GM21786 (cell line): ENCODE measurements at regions not wholly inside any gene's neighbourhood (a gene's known extent, or its start where the extent isn't known, plus 50 kb on each side); places are given as distances from the start of the nearest gene placed in this dataset.

Experiments
- ATAC-seq: cut with Tn5 transposase; IDR thresholded peaks from one replicate; pipeline ENCODE4 v1.9.1; 2021; ENCODE audit not compliant: unreplicated experiment

DNA sequence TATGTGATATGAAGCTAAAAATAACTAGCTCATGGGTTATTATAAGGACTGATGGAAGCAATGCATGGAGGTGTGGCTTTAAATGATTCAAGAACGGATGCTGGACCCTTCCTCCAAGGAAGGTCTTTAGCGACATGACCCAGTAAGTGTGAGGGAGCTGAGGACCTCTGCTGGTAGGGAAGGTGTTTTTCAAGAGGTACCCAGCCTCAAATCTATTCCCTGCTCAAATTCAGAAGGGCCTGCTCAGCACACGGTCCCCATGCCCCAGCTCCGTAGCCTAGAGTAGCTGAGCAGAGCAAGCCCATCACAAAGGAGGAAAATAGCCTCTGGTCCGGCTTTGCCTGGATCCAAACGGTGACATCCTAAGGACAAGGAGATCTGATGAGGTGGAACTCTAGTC, 266.2 kb upstream of the IGF1R start:
- ATAC-seq = no peak

DNA sequence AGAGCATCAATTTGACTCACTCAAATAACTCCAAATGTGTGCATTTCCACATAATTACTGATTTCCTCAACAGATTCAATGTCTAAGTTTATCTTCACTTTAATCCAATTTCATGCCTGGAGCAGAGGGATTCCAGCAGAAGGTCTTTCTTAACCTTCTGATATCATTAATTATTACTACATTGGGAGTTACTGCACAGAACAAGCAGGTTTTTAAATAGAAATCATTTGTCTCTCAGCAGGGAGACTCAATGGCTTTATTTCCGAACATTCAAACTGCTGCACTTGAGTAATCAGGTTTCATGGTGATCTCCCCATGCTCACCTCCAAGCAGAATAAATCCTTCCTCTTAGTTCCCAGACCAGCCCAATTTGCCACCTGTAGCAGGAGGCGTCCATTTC, 264.8 kb upstream of the IGF1R start:
- no peak for ATAC-seq

DNA sequence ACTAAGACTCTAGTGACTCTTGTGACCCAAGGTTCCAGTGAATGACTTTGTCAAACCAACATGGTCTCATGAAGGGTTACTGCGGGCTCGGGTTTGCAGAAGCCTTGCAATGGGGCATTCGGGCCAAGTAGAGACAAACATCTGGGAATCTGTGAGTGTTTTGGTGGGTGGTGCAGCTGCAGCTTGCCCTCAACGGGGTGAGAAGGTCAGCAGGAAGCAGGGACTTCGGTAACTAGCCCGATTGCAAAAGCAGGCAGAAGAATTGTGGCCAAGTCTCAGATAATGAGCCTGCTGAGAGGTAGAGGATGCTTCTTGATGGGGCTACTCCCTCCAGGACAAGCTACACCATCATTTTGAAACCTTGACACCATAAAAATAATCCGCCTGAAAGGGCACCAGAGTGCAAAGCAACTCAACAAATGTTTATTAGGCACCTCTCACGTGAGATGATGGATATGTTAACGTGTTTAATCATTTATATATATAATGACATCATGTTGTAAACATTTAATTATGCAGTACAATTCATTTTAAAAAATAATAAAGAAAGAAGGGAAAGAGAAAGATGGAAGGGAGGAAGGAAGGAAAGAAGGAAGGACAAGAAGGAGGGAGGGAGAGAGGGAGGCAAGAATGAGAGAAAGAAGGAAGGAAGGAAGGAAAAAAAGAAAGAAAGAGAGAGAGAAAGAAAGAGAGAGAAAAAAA, 263.9 kb upstream of the IGF1R start:
- ATAC-seq = no peak

DNA sequence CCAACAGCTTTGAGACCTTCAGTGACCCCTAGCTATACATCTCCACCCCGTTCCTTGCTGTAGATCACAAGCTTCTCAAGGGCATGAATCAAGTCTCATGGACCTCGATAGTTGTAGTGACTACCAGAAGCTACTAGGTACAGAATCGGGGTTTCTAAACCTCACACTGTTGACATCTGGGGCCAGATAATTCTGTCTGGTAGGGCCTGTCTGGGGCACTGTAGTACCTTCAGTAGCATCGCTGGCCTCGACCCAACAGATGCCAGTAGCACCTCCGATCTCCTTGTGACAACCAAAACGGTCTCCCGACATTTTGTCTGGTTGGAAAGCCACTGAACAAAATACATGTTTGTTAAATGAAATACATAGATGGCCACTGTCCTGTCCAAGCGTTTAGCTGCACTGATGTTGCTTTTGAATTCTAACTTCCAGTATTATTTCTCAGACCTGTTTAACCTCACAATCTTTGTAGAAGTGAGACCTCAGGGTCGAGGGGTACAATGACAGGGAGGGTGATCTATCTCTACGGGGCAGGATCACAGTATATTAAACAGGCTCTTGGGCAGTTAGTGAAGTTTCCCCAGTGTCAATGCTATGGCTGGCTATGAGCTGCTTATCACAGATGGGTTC, 262.5 kb upstream of the IGF1R start:
- no peak for ATAC-seq

DNA sequence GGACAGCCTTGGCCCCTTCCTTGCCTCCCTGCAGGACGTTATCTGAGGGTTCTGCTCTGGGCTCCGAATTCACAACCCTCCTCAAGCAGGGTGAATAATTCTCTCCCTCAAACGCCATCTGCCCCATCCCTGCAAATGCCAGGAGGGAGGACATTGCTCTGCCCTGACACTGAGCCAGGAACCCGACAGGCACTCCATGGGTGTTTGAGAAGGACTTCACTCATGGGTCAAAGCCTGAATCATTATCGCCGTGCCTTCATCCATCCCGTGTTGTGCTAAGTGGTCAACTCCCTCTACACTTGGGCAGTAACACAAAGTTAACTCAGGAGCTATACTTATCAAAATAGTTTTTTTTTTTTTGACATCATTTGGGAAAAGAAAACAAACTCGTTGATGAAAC, 261.8 kb upstream of the IGF1R start:
- no peak for ATAC-seq

DNA sequence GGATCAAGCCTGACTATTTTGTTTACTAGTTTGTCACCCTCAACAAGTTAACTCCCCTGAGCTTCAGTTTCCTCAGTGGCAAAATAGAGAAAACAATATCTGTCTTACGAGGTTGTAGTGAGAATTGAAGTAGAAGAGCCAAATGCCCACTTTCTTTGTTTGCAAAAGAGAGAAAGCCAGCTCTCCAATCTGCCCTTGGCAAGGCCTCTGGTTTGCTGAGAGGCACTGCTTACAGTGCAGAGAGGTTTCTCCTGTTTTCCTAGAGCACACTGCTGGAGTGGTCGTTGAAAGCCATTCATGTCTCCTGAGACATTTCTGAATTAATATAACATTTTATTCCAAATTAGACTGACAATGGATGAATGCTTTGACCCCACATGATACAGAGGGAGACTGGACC, 260.5 kb upstream of the IGF1R start:
- no peak for ATAC-seq

DNA sequence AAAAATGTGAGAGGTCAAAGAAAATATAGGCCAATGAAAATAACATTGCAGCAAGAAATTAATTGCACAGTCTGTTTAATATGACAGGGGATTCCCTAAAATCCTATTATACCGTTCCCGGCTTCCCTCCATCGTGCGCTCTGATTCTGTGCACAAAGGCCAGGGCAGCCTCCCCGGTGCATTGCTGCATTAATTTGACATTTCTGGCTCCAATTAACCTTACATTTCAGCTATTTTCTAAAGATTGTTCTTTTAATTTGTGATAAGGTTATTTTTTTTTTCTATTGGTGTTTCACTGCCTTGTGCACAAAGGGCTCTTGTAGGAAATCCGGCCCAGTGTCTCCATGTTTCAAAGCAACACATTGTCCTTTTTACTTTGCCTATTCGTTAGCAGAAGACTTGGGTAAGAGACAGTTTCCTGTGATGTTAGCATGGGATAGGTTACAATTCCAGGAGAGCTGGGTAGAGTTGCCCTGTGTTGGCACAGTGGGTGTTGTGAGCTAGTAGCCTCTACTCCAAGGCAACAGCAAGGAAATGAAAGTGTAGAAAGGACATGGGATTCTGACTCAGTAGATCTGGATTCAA, 257.3 kb upstream of the IGF1R start:
- no peak for ATAC-seq

DNA sequence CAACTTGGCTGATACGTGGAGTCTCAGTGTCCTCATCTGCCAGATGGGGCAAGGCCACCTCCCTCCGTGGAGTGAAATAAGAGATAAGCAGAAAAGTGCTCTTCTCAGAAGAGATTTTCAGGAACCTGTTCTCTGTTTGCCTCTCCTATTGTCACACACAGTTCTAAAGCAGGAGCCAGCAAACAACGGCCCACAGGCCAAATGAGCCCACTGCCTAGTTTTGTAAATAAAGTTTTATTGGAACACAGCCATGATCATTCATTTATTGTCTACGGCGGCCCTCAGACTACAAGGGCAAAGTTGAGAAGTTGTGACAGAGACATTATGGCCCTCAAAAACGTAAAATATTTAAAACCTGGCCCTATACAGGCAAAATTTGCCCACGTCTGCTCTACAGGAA, 256.8 kb upstream of the IGF1R start:
- no peak for ATAC-seq

DNA sequence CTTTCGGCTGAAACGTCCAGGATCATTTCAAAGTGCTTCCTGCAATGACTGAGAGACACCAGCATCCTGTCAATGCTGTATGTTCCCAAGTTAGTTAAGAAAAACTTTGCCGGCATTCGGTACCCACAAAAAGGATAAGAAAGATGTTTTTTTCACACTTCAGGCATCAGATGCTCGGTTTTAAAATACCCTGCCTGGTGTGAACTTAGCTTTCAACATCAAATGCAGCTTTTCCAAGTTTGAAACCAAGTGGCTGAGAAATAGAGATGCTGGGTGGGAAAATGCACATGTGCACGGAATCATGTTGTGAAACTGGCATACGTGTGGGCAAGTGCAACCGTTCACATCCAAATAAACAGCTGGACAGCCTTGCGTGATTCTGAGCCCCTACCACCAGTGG, 254.9 kb upstream of the IGF1R start:
- ATAC-seq = no peak

DNA sequence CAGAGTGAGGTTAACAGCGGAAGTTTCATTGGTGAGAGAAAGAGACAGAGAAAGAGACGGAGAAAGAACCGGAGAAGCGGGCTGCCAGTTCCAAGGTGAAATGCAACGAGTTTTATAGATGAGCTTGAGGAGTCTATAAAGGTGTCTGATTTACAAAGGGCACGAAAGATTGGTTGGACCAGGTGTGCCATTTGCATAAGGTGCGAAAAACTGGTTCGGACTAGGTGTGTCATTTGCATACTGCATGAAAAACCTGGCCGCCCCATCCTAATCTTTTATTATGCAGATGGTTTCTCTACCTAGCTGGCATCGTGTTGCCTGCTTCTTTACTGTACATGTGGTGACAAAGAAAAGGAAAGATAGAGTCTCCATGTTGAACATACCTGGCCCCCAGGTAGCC, 253.8 kb upstream of the IGF1R start:
- no peak for ATAC-seq

DNA sequence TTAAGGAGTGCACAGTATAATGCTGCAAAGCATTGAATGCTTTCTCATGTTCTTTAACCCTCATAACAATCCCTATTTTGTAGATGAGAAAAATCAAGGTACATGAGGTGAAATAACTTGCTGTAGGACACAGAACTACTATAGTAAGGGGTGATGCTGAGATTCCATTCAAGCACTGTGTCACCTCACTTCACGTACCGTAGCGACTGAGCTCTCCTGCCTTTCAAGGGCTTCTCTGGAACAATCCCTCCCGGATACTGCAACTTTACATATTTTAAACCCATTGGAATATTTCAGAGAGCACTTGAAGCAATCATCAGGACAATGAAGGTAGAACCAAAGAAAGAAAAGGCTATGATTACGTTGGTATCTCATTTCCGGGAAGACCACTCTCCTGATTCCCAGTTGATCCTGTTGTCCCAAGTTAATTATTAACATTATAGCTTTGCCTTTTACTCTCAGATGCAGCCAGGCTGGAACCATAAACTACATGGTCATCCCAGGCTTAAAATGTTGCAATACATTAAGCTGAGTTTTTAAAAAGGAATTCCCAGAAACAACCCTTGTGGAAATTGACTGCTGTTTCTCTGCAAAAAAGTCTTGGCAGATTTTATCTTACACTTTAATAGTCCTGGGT, 252.2 kb upstream of the IGF1R start:
- ATAC-seq = no peak

DNA sequence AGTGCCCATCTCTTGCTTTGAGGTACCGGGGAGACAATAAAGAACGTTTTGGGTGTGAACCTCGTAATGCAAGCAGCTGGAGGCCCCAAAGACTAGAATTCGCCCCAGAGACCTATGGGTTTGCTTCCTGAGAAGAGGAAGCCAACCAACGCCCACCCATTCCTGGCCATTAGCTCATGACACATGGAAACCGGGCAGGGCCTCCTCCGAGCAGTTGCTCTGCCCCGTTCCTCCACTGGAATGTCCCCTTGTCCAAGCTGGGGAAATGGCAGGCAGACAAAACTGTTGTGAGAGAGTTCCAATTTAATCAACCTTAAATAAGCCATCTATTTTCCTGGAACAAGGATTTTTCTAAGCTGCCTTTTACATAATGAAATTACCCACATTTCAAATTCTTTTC, 250.9 kb upstream of the IGF1R start:
- ATAC-seq = no peak

DNA sequence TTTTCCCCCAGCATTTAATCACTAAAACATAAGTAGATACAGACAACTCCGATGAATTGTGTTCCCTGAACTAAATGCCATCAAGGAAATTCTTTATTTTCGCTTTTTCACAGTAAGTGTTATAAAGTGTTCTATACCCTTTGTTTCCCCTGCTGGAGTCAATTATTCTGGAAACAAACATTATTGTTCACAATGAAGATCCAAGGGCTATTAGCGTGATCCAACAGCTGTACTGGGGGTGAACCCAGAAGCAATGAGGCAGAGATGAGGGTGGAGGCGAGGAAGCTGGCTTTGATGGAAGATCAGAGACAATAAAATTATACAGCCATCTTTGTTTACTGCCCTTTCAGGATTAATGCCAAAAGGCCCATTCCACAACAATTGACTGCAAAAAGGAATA, 250.3 kb upstream of the IGF1R start:
- no peak for ATAC-seq

DNA sequence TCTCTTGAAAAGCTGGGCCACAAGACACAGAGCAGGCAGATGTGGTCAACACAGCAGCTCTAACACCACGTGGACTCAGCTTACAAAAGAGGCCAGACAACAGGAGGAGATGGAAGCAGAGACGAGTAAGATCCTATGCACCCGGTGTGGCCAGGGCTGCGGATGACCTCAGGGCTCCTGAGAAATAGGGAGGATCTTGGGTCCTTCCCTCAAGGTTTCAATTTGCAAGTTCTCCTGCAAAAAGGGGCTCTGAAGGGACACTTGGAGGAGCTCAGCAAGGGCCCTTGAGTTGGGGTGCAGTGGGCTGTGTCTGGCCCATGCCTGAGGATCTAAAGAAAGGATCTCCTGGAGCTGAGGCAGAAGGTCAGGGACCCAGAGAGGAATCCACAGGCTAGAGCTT, 249.5 kb upstream of the IGF1R start:
- ATAC-seq = no peak

DNA sequence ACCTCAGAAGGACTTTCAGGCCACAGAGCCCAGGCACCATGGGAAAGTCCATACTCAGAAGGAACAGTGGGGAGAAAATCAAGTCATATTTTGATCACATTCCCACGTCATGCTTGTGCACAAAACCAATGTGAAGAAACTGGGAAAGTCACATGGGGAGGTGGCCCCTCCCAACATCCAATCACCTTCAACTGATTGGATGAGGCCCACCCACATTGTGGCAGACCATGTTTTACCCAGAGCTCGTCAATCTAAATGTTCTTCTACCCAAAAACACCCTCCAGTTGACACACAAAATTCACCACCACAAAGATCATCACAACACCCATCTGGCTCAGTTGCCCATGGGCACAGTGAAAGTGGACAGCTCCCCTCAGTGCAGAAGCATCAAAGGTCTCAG, 248.2 kb upstream of the IGF1R start:
- no peak for ATAC-seq

DNA sequence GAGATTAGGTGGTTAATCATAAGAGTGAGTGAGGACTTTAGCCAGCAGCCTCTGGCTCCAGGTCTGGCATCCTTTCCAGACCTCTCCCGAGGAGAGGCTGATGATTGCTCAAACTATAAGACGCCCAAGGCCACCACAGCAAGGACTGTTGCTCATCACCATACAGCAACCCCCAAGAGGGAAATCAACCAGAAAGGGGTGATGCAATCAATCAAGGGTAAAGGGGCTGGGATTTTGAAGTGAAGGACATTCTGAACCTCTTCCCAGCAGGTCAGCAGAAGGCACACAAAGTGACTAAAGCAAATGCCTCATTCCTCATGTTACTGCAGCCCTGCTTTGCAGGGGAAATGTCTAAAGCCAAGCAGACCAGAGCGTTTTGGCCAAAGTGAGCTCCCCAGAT, 247.3 kb upstream of the IGF1R start:
- no peak for ATAC-seq

DNA sequence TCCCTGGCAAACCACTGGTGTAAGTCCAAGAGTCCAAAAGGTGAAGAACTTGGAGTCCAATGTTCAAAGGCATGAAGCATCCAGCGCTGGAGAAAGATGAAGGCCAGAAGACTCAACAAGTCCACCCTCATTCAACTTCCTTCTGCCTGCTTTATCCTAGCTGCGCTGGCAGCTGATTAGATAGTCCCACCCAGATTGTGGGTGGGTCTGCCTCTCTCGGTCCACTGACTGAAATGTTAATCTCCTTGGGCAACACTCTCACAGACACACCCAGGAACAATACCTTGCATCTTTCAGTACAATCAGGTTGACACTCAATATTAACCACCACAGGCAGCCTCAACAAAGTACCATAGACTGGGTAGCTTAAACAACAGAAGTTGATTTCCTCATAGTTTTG, 245.9 kb upstream of the IGF1R start:
- ATAC-seq = no peak

DNA sequence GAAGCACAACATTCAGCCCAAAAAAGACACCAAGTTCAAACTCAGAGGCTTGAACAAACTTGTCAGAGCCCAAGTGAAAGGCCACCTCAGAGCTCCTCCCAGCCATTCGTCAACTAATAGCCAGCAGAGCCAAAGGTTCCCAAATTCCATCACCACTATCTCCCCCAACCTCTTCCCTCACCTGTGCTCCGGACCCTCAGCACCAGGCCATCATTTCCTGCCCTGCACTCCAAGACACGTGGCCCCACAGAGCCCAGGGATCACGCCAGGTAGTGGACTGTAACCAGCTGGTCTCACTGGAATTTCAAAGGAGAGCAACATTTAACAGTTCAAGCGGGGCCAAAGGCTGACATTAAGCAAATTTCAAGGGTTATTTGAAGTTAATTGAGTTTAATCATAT, 245.2 kb upstream of the IGF1R start:
- no peak for ATAC-seq

DNA sequence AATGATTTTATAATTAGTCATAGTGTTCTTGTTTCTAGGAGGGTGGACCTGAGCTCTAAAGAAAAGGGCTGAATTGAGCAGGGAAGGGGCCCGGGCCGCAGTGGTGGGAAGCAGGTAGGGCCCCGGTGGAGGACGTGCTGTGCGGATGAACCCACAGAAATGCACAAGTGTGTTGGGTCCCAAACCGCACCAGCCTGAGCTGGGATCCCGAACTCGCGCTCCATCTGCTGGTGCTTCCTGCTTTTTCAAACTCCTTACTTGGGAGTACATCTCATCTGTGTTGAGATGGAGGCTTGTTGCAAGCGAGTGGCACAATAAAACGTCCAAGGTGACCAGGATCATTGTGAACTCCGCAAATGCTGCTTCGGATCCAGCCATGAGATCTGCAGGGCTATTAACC, 244.8 kb upstream of the IGF1R start:
- no peak for ATAC-seq

DNA sequence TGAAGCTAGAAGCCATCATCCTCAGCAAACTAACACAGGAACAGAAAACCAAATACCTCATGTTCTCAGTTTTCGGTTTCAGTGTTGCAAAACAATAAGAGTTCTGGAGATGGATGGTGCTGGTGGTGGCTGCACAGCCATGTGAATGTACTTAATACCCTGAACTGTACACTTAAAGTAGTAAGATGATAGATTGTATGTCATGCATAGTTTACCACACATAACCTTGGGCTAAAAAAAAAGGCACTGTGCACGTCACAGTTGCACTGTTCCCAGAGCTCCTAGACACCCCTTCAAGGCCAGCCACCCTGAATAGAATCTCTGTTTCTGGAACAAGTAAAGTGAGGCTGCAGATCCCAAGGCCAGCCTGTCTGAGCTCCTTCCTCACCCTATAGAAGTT, 243.3 kb upstream of the IGF1R start:
- no peak for ATAC-seq

DNA sequence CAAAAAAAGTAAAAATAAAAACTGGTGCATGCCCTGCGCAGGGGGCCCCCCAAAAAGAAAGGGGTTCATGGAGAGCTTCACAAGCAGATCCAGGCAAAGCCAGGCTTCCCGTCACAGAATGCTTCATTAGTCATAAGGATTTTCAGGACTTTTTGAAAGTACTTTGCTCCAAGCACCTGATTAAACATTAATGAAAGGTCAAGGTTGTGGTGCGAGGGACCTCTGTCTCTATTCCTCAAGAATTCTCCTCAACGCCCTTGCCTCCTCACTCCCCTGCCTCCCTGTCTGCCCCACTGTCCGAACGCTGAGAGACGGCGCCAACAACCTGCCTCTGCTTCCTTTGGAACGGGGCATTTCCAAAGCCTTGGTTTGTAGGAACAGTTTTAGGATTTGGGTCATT, 240.1 kb upstream of the IGF1R start:
- no peak for ATAC-seq

DNA sequence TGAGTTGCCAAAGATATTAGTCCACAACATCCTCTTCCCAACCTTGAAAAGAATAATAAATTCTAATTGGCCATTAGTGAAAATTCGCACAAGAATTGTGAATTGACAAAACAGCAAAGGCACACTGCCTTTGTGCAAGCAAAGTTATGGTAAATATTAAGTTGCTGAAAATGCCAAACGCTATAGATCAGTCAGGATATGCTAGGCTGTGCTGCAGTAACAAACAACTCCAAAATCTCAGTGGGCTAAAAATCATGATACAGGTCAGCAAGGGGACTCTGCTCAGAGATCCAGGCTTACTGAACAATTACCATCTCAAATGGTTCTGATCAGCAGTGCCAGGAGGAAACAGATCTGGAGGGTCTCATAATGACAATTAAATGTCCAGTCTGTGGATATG, 238.0 kb upstream of the IGF1R start:
- no peak for ATAC-seq
